Esophagus (tissue), 2 donors: ENCODE measurements at regions not wholly inside any gene's neighbourhood (a gene's known extent, or its start where the extent isn't known, plus 50 kb on each side); places are given as distances from the start of the nearest gene placed in this dataset.

Source experiments
- H3K27ac ChIP-seq, 2 donors: one replicate each; pipeline ENCODE4 v1.5.1; 2013; ENCODE audit warnings: low read depth in 2 of 2, mild to moderate bottlenecking in 2 of 2, inconsistent platforms in 1 of 2, low read length in 1 of 2, moderate library complexity in 1 of 2
- H3K27me3 ChIP-seq, 2 donors: one replicate each; pipeline ENCODE4 v1.6.1; 2013; ENCODE audit warnings: low read length in 2 of 2, control low read depth in 1 of 2, mild to moderate bottlenecking in 1 of 2; ENCODE audit not compliant: insufficient read depth in 2 of 2, control insufficient read depth in 1 of 2
- H3K36me3 ChIP-seq, 2 donors: one replicate each; pipeline ENCODE4 v1.6.1; 2013; ENCODE audit warnings: low read length in 1 of 2; ENCODE audit not compliant: control insufficient read depth in 2 of 2, insufficient read depth in 2 of 2
- H3K4me1 ChIP-seq, 2 donors: one replicate each; pipeline ENCODE4 v1.6.1; 2013; ENCODE audit warnings: low read length in 1 of 2; ENCODE audit not compliant: control insufficient read depth in 2 of 2, insufficient read depth in 2 of 2
- H3K4me3 ChIP-seq, 2 donors: one replicate each; pipeline ENCODE4 v1.5.1; 2013; ENCODE audit warnings: low read length in 2 of 2, mild to moderate bottlenecking in 2 of 2, low read depth in 1 of 2, moderate library complexity in 1 of 2
- H3K9me3 ChIP-seq, 2 donors: one replicate each; pipeline ENCODE4 v1.6.1; 2013; ENCODE audit warnings: mild to moderate bottlenecking in 2 of 2, low read depth in 1 of 2, low read length in 1 of 2, moderate library complexity in 1 of 2; ENCODE audit not compliant: control insufficient read depth in 2 of 2, insufficient read depth in 1 of 2
- WGBS, 2 donors: extraction: QIAGEN DNeasy Blood & Tissue Kit; methylation state at CpG; one replicate each; pipeline ENCODE4 v1.1.7; 2013; 5-methylcytosine and 5-hydroxymethylcytosine counted together
- donor health status: healthy with polysubstance abuse.
- donor health status: Bipolar disorder and iron deficiency.

- H3K27me3 ChIP-seq = no peaks in the 10 kb centered on the region
- H3K36me3 ChIP-seq = no peaks in the 10 kb centered on the region
- no peaks in the 10 kb centered on the region for H3K9me3 ChIP-seq
- H3K27ac ChIP-seq = no peak overlapping the region
- H3K4me3 ChIP-seq = no peak overlapping the region
- H3K4me1 ChIP-seq = no peaks in the 10 kb centered on the region
- 85 to 90% methylated on average over 2 of the region's 2 CpGs for WGBS, 2 donors
These were observed 262.6 kb downstream of the ATG4C start for GRCh38 chr1:63046539-63046938.

- H3K4me3 ChIP-seq = no peak overlapping the region
- no peaks in the 10 kb centered on the region for H3K36me3 ChIP-seq
- H3K4me1 ChIP-seq = no peaks in the 10 kb centered on the region
- H3K27me3 ChIP-seq = no peaks in the 10 kb centered on the region
- no peak overlapping the region for H3K27ac ChIP-seq
- 71% methylated on average over 2 of the region's 2 CpGs for WGBS, 2 donors
- H3K9me3 ChIP-seq = no peaks in the 10 kb centered on the region
These were observed 265.2 kb downstream of the ATG4C start for GRCh38 chr1:63049135-63049534.

- Histone ChIP-seq H3K27me3 (no peaks in the 10 kb centered on the region), H3K9me3 (no peaks in the 10 kb centered on the region), H3K36me3 (no peaks in the 10 kb centered on the region), H3K27ac (no peak overlapping the region), H3K4me1 (no peaks in the 10 kb centered on the region), H3K4me3 (no peak overlapping the region)
- WGBS, 2 donors = 69 to 77% methylated on average over 5 of the region's 5 CpGs
These were observed 267.4 kb downstream of the ATG4C start for GRCh38 chr1:63051356-63051755.

GRCh38 chr1:63051886-63052285 is 268.0 kb downstream of the ATG4C start:
- Histone ChIP-seq H3K27ac (no peak overlapping the region), H3K4me1 (no peaks in the 10 kb centered on the region), H3K9me3 (no peaks in the 10 kb centered on the region), H3K27me3 (no peaks in the 10 kb centered on the region), H3K36me3 (no peaks in the 10 kb centered on the region), H3K4me3 (no peak overlapping the region)
- WGBS, 2 donors = 76 to 85% methylated on average over 6 of the region's 6 CpGs

- H3K9me3 ChIP-seq = no peaks in the 10 kb centered on the region
- no peaks in the 10 kb centered on the region for H3K36me3 ChIP-seq
- no peaks in the 10 kb centered on the region for H3K27me3 ChIP-seq
- H3K4me1 ChIP-seq = no peaks in the 10 kb centered on the region
- 80% methylated on average over 4 of the region's 4 CpGs for WGBS, 2 donors
- H3K4me3 ChIP-seq = no peak overlapping the region
- H3K27ac ChIP-seq = no peak overlapping the region
These were observed 268.2 kb upstream of the FOXD3 start for GRCh38 chr1:63054184-63054583.

- Histone ChIP-seq H3K36me3 (no peaks in the 10 kb centered on the region), H3K27me3 (no peaks in the 10 kb centered on the region), H3K27ac (no peak overlapping the region), H3K4me3 (no peak overlapping the region), H3K4me1 (no peaks in the 10 kb centered on the region), H3K9me3 (no peaks in the 10 kb centered on the region)
- 64 to 66% methylated on average over 3 of the region's 3 CpGs for WGBS, 2 donors
These were observed 259.0 kb upstream of the FOXD3 start for GRCh38 chr1:63063367-63063766.

- Histone ChIP-seq H3K27me3 (no peaks in the 10 kb centered on the region), H3K4me1 (no peaks in the 10 kb centered on the region), H3K36me3 (no peaks in the 10 kb centered on the region), H3K9me3 (no peaks in the 10 kb centered on the region), H3K27ac (no peak overlapping the region), H3K4me3 (no peak overlapping the region)
- WGBS, 2 donors = 90% methylated on average over 4 of the region's 4 CpGs
These were observed 258.2 kb upstream of the FOXD3 start for GRCh38 chr1:63064135-63064534.

GRCh38 chr1:63068626-63069025 is 253.7 kb upstream of the FOXD3 start:
- peaks cover 0 to 2% of the 10 kb centered on the region in 2 donors for H3K27me3 ChIP-seq
- no peaks in the 10 kb centered on the region for H3K9me3 ChIP-seq
- H3K36me3 ChIP-seq = no peaks in the 10 kb centered on the region
- no peak overlapping the region for H3K27ac ChIP-seq
- whole genome bisulfite sequencing, 2 donors = 78 to 79% methylated on average over 7 of the region's 7 CpGs
- no peaks in the 10 kb centered on the region for H3K4me1 ChIP-seq
- H3K4me3 ChIP-seq = no peak overlapping the region

- no peaks in the 10 kb centered on the region for H3K36me3 ChIP-seq
- 85% methylated on average over 6 of the region's 6 CpGs for WGBS, 2 donors
- H3K27ac ChIP-seq = no peak overlapping the region
- peaks cover 0 to under 1% of the 10 kb centered on the region in 2 donors for H3K4me1 ChIP-seq
- H3K9me3 ChIP-seq = no peaks in the 10 kb centered on the region
- no peak overlapping the region for H3K4me3 ChIP-seq
- H3K27me3 ChIP-seq = peaks cover 0 to 5% of the 10 kb centered on the region in 2 donors
These were observed 253.2 kb upstream of the FOXD3 start for GRCh38 chr1:63069214-63069613.

- WGBS, 2 donors = 9% methylated on average over 41 of the region's 41 CpGs
These were observed 248.8 kb upstream of the FOXD3 start for GRCh38 chr1:63073309-63074306.

More at GRCh38 chr1:63073309-63074306, 248.8 kb upstream of the FOXD3 start:
- no peaks in the 10 kb centered on the region for H3K36me3 ChIP-seq
- no peak overlapping the region for H3K27ac ChIP-seq
- H3K9me3 ChIP-seq = peaks cover 3 to 4% of the 10 kb centered on the region in 2 donors
- peaks cover 0 to 3% of the 10 kb centered on the region in 2 donors for H3K4me1 ChIP-seq
- H3K27me3 ChIP-seq = peaks cover 0 to 5% of the 10 kb centered on the region in 2 donors
- no peak overlapping the region for H3K4me3 ChIP-seq
